Cardiac muscle cell (in vitro differentiated cells and primary cell): ENCODE measurements at regions not wholly inside any gene's neighbourhood (a gene's known extent, or its start where the extent isn't known, plus 50 kb on each side); places are given as distances from the start of the nearest gene placed in this dataset.
A peak's percentile ranks its signal among the peaks of the same experiment; 100 is the strongest.

Source experiments
- DNase-seq, 2 donors: peaks; one replicate each; pipeline versions ENCODE4 v3.0.0 to v3.0.0-alpha.2; 2010 to 2017; ENCODE audit warnings: low read depth in 1 of 2, low spot score in 1 of 2
- H3K27ac ChIP-seq: fragments of 200-600 bp; sonication (generic); 2 replicates; pipeline ENCODE4 v1.5.1; 2016
- H3K27me3 ChIP-seq: fragments of 200-600 bp; sonication (generic); 2 replicates; pipeline ENCODE4 v1.6.0; 2016; ENCODE audit warnings: control low read depth
- H3K36me3 ChIP-seq: fragments of 200-600 bp; sonication (generic); 2 replicates; pipeline ENCODE4 v1.5.1; 2016; ENCODE audit warnings: control low read depth
- H3K4me1 ChIP-seq: fragments of 200-600 bp; sonication (generic); 2 replicates; pipeline ENCODE4 v1.8.1; 2017; ENCODE audit warnings: low read depth, mild to moderate bottlenecking, mixed run types
- H3K4me3 ChIP-seq: fragments of 200-600 bp; sonication (generic); 2 replicates; pipeline ENCODE4 v1.5.1; 2016; ENCODE audit warnings: mild to moderate bottlenecking
- H3K9me3 ChIP-seq: fragments of 200-600 bp; sonication (generic); 2 replicates; pipeline ENCODE4 v1.5.1; 2017; ENCODE audit warnings: low read depth, mild to moderate bottlenecking, control low read depth
- TF ChIP-seq, protein P1 (sequence below): IDR thresholded peaks from 2 replicates; pipeline ENCODE4 v1.5.1; 2012; ENCODE audit warnings: low read depth, mild to moderate bottlenecking, low read length

DNA sequence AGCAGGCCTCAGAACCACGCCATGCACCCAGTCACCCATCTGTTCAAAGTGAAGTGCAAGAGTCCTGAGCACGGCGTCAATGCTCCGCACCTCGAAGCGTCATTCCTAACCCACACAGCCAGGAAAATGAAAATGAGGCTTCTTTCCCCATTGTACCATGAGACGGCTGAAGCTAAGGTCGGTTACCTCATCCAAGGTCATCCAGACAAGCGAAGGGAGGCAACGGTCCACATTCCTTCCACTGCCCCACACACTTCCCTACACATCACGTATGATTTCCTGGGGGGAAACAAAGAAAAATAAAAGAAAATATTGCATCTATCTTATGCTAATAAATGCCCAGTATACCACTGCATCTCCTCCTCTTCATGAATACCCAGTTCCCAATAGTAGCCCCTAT is 113.5 kb upstream of the RAB6C start:
- no peak for DNase-seq
- no peaks in the 10 kb centered on the region for H3K9me3 ChIP-seq
- H3K4me3 ChIP-seq = no peak overlapping the region
- H3K4me1 ChIP-seq = no peaks in the 10 kb centered on the region
- no peak overlapping the region for H3K27ac ChIP-seq
- H3K27me3 ChIP-seq = no peaks in the 10 kb centered on the region
- no peaks in the 10 kb centered on the region for H3K36me3 ChIP-seq
- TF ChIP-seq, protein P1, sequence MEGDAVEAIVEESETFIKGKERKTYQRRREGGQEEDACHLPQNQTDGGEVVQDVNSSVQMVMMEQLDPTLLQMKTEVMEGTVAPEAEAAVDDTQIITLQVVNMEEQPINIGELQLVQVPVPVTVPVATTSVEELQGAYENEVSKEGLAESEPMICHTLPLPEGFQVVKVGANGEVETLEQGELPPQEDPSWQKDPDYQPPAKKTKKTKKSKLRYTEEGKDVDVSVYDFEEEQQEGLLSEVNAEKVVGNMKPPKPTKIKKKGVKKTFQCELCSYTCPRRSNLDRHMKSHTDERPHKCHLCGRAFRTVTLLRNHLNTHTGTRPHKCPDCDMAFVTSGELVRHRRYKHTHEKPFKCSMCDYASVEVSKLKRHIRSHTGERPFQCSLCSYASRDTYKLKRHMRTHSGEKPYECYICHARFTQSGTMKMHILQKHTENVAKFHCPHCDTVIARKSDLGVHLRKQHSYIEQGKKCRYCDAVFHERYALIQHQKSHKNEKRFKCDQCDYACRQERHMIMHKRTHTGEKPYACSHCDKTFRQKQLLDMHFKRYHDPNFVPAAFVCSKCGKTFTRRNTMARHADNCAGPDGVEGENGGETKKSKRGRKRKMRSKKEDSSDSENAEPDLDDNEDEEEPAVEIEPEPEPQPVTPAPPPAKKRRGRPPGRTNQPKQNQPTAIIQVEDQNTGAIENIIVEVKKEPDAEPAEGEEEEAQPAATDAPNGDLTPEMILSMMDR = no peak

DNA sequence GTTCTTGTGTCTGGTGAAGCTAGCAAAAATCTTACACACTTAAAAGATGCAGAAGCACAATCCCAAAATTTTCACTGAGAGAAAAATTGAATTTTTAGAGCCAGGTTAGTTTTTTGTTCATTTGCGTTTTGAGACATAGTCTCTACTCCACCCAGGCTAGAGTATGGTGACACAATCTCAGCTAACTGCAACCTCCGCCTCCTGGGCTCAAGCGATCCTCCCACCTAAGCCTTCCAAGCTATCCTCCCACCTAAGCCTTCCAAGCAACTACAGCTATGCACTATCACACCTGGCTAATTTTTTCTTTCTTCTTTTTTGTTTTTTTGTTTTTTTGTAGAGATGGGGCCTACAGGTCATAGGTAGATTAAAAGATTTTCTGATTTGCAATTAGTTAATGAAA is 113.1 kb upstream of the RAB6C start:
- no peaks in the 10 kb centered on the region for H3K27me3 ChIP-seq
- TF ChIP-seq, protein P1 = no peak
- no peak for DNase-seq
- H3K9me3 ChIP-seq = no peaks in the 10 kb centered on the region
- no peak overlapping the region for H3K4me3 ChIP-seq
- H3K27ac ChIP-seq = no peak overlapping the region
- no peaks in the 10 kb centered on the region for H3K4me1 ChIP-seq
- no peaks in the 10 kb centered on the region for H3K36me3 ChIP-seq

DNA sequence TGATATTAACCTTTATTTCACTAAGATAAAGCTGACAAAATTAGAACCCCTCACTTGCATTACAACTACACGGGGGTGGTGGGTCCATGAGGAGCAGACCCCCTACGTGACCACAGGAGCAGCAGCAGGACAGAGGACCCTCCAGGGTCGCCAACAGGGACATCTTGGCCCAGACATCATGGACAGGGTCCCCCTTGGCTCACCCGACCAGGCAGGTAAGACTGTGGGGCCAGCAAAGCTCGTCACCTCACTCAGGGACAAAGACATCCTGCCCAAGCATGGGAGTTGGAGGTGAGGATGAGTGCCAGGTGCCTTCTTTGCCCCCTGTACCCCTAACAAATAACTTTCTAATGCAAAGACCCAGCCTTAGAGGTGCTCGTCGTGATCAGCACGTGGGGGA is 111.3 kb upstream of the RAB6C start:
- H3K9me3 ChIP-seq = no peaks in the 10 kb centered on the region
- no peak overlapping the region for H3K27ac ChIP-seq
- no peaks in the 10 kb centered on the region for H3K36me3 ChIP-seq
- TF ChIP-seq, protein P1 = no peak
- H3K4me3 ChIP-seq = no peak overlapping the region
- DNase-seq = no peak
- no peaks in the 10 kb centered on the region for H3K4me1 ChIP-seq
- no peaks in the 10 kb centered on the region for H3K27me3 ChIP-seq

DNA sequence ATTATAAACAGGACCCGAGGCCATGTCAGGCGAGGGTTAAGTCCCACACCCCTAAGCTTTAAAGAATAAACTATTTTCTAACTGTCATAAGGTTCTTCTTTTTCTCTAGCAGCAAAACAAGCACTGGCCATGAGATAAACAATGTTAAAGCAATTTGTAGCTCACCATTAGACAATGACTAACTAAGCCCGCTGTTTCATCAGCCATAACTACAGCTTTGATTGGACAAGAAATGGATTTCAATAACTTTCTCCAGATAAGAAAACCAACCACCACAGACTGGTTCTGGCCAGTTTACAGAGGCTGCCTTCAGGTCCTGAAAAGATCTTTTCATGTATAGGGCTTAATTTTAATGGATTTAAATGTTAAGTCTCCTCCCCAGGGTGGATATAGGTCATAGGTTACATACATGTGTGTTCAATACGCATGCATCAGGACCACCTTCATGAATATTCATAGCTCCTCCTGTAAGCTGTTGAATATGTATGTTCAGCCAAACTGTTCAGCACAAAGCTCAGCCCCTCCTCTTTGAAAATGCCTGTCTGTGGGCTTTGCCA is 108.7 kb upstream of the RAB6C start:
- H3K27me3 ChIP-seq = no peaks in the 10 kb centered on the region
- peak in 1 of 2 donors; percentile 19 for DNase-seq
- no peaks in the 10 kb centered on the region for H3K9me3 ChIP-seq
- no peak overlapping the region for H3K27ac ChIP-seq
- H3K4me1 ChIP-seq = no peaks in the 10 kb centered on the region
- TF ChIP-seq, protein P1 = no peak
- no peaks in the 10 kb centered on the region for H3K36me3 ChIP-seq
- H3K4me3 ChIP-seq = no peak overlapping the region

DNA sequence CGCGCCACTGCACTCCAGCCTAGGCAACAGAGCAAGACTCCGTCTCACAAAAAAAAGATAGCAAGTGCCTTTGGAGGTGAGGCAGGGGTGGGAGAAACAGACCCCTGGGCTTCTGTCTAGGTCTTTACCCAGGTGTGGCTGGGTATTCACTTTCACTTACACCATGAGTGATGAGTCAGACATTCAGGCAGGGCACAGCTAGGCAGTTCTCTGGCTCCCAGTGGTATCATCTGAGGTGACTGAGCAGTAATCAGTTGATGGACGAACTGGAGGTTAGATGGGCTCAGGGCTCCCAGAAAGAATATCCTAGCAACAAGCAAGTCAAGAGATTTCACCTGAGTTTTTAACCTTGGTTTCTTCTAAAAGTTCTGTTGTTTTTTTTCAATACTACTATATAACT is 107.0 kb upstream of the RAB6C start:
- H3K4me1 ChIP-seq = peaks cover 5% of the 10 kb centered on the region
- H3K27ac ChIP-seq = no peak overlapping the region
- H3K4me3 ChIP-seq = no peak overlapping the region
- DNase-seq = no peak
- TF ChIP-seq, protein P1 = no peak
- H3K27me3 ChIP-seq = no peaks in the 10 kb centered on the region
- H3K9me3 ChIP-seq = no peaks in the 10 kb centered on the region
- H3K36me3 ChIP-seq = no peaks in the 10 kb centered on the region

DNA sequence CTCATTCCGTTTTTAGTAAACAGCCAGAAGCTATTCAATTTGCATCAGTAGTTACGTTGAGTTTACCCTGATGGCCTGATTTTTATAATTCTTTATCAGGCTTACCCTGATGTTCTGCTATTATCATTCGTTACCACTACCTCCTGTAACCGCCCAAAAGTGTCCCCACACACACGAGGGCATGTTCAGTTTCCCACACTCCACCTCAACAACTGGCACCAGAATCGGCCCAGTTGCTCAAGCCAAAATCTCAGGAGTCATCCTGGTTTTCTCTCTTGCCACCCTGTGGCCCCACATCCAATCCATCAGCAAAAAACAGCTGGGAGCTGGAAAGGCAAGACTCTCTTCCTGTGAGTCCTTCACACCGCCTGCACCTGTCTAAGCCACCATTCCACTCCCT is 102.9 kb upstream of the RAB6C start:
- Histone ChIP-seq H3K9me3 (no peaks in the 10 kb centered on the region), H3K4me3 (peak overlapping the region; percentile 55), H3K27ac (no peak overlapping the region), H3K4me1 (peaks cover 5% of the 10 kb centered on the region), H3K27me3 (no peaks in the 10 kb centered on the region), H3K36me3 (no peaks in the 10 kb centered on the region)
- DNase-seq = no peak
- TF ChIP-seq, protein P1 = no peak
